ENCODE measurements at regions not wholly inside any gene's neighbourhood (a gene's known extent, or its start where the extent isn't known, plus 50 kb on each side); places are given as distances from the start of the nearest gene placed in this dataset.

- Histone ChIP-seq H2BK12ac (ENCODE audit: low read depth, low read length) (no peak overlapping the region), H2BK15ac (ENCODE audit: low read length) (no peak overlapping the region), H3K9me3 (ENCODE audit: insufficient read depth in 2 of 2, low read depth in 1 of 2, low read length in 1 of 2) (no peaks in the 10 kb centered on the region), H3K27me3 (replicated peaks in 1 of 4; ENCODE audit: control insufficient read depth in 3 of 4, extremely low read depth in 1 of 4, insufficient read depth in 3 of 4, low read length in 3 of 4) (no peaks in the 10 kb centered on the region; a peak in 1 of 7 replicates), H3K14ac (ENCODE audit: insufficient read length) (no peak overlapping the region), H3K23ac (ENCODE audit: insufficient read length) (no peak overlapping the region), H3K9ac (replicated peaks in 1 of 4; ENCODE audit: extremely low read depth in 1 of 4, low read depth in 3 of 4, low read length in 3 of 4) (no peak overlapping the region), H4K8ac (ENCODE audit: extremely low read depth, insufficient read depth, low read length) (no peak overlapping the region), H3K23me2 (ENCODE audit: low read depth, low read length) (no peaks in the 10 kb centered on the region), H2BK120ac (replicated peaks; ENCODE audit: low read depth, low read length) (no peak overlapping the region), H3K4ac (replicated peaks; ENCODE audit: insufficient read length, low read depth, low read length) (no peak overlapping the region), H4K20me1 (replicated peaks in 1 of 2; ENCODE audit: control insufficient read depth in 1 of 2, insufficient read depth in 2 of 2, low read length in 2 of 2) (no peaks in the 10 kb centered on the region), H3K4me3 (ENCODE audit: extremely low read depth in 1 of 4, insufficient read depth in 2 of 4, low read depth in 3 of 4, low read length in 4 of 4) (no peak overlapping the region), H2AFZ (ENCODE audit: low read length) (no peak overlapping the region), H3K56ac (replicated peaks; ENCODE audit: insufficient read length, low read depth, low read length) (no peak overlapping the region), H4K91ac (replicated peaks; ENCODE audit: insufficient read length, low read length) (no peak overlapping the region), H3K79me2 (ENCODE audit: control insufficient read depth in 1 of 2, insufficient read depth in 2 of 2, low read length in 2 of 2) (no peaks in the 10 kb centered on the region), H2BK5ac (ENCODE audit: low read depth, low read length) (no peak overlapping the region), H3K4me1 (replicated peaks in 1 of 4; ENCODE audit: control insufficient read depth in 3 of 4, insufficient read depth in 4 of 4, low read length in 3 of 4) (peaks cover 0 to 8% (median 5%) of the 10 kb centered on the region in 4 experiments; a peak in 3 of 7 replicates), H3K18ac (ENCODE audit: extremely low read depth, low read length) (no peak overlapping the region), H3K79me1 (ENCODE audit: low read depth, low read length) (no peaks in the 10 kb centered on the region), H2AK5ac (ENCODE audit: low read depth, low read length) (no peak overlapping the region), H3K4me2 (ENCODE audit: insufficient read depth in 1 of 2, low read depth in 2 of 2, low read length in 2 of 2) (no peak overlapping the region), H4K5ac (ENCODE audit: insufficient read length, low read depth, low read length) (no peak overlapping the region), H3K36me3 (ENCODE audit: control insufficient read depth in 2 of 4, insufficient read depth in 4 of 4, low read length in 3 of 4) (no peaks in the 10 kb centered on the region), H3K27ac (ENCODE audit: low read depth, low read length) (no peak overlapping the region), H2BK20ac (ENCODE audit: low read length) (no peak overlapping the region)
- ChIA-PET CTCF (ENCODE audit: partially characterized antibody) (interaction anchor here (0.9 to 1.8 kb wide), 4 partner anchors 9 to 37 kb away, joined by 3 to 6 read pairs (median 6); no protein-coding TSS in a partner anchor), POLR2A (ENCODE audit: partially characterized antibody) (interaction anchor here (1.5 kb wide), 1 partner anchor 9 kb away, joined by 5 read pairs; no protein-coding TSS in a partner anchor)
- no peak for TF ChIP-seq PHF8 (conservative IDR thresholded peaks at IDR 0.05; ENCODE audit: low read depth, low read length)
- no peak for TF ChIP-seq CBX8 (IDR thresholded peaks at IDR 0.05; ENCODE audit: borderline replicate concordance, low read depth, low read length)
- TF ChIP-seq CBX5 (IDR thresholded peaks at IDR 0.05; ENCODE audit: low read depth, low read length), result no peak
- TF ChIP-seq RNF2 (IDR thresholded peaks at IDR 0.05; ENCODE audit: borderline replicate concordance, low read depth, low read length, missing control alignments, poor library complexity, severe bottlenecking), result no peak
- TF ChIP-seq POU5F1 (IDR thresholded peaks at IDR 0.05; ENCODE audit: low read depth, low read length), result no peak
- no peak for TF ChIP-seq TAF7 (optimal IDR thresholded peaks at IDR 0.05; ENCODE audit: borderline replicate concordance, low read depth, low read length)
- no peak for TF ChIP-seq EP300 (IDR thresholded peaks at IDR 0.05; ENCODE audit: borderline replicate concordance in 1 of 2, low read depth in 2 of 2, low read length in 2 of 2)
- TF ChIP-seq POLR2A (IDR thresholded peaks at IDR 0.05; ENCODE audit: control extremely low read depth in 1 of 2, low read depth in 2 of 2, low read length in 2 of 2), result no peak
- TF ChIP-seq, protein P1, sequence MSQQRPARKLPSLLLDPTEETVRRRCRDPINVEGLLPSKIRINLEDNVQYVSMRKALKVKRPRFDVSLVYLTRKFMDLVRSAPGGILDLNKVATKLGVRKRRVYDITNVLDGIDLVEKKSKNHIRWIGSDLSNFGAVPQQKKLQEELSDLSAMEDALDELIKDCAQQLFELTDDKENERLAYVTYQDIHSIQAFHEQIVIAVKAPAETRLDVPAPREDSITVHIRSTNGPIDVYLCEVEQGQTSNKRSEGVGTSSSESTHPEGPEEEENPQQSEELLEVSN (IDR thresholded peaks at IDR 0.05), result no peak
- TF ChIP-seq GABPA (IDR thresholded peaks at IDR 0.05; ENCODE audit: borderline replicate concordance, insufficient read depth, low read length), result no peak
- no peak for TF ChIP-seq FOSL1 (IDR thresholded peaks at IDR 0.05; ENCODE audit: insufficient read depth, low read depth, low read length)
- no peak for FAIRE-seq
- WGBS, 2 experiments (ENCODE audit: extremely low coverage in 1 of 2, insufficient coverage in 1 of 2, insufficient read length in 1 of 2, insufficient replicate concordance in 2 of 2, low coverage in 1 of 2, low lambda C conversion rate in 2 of 2, missing lambda C conversion rate in 1 of 2), result 95% methylated on average over 3 of the region's 3 CpGs; no CpG with 5 or more reads in 1 of the 2 experiments
- DNase-seq (ENCODE audit: low read depth in 1 of 2, low spot score in 2 of 2), result no peak
Observed at GRCh38 chr1:91129458-91129857, 107.6 kb upstream of the ZNF644 start.

Data from H1 (cell line).